NCI-H1417 (cell line): ENCODE measurements at regions not wholly inside any gene's neighbourhood (a gene's known extent, or its start where the extent isn't known, plus 50 kb on each side); places are given as distances from the start of the nearest gene placed in this dataset.
"Not testable (repeated sequence)": the region's sequence is repeated elsewhere in the genome, so short reads cannot be mapped to it uniquely, and the experiment has no call there.

Experiments used
- DNase-seq, 3 experiments: peaks; one replicate each; lab custom pipeline; 2025; lab: John Stamatoyannopoulos, UW

GRCh38 chr5:162209005-162209605 lies 141.5 kb downstream of the GABRG2 start:
- peak; percentile 20 to 64 (median 31) for DNase-seq

- DNase-seq, result no peak
Observed at GRCh38 chr5:162214551-162214950, 147.0 kb downstream of the GABRG2 start.

GRCh38 chr5:162217037-162217436 lies 149.5 kb downstream of the GABRG2 start:
- DNase-seq, result no peak

- DNase-seq, result no peak
Observed at GRCh38 chr5:162221910-162222309, 154.3 kb downstream of the GABRG2 start.

- DNase-seq, result no peak
Observed at GRCh38 chr5:162227075-162227474, 159.5 kb downstream of the GABRG2 start.

- no peak for DNase-seq
Observed at GRCh38 chr5:162230348-162230747, 162.8 kb downstream of the GABRG2 start.

GRCh38 chr5:162231522-162231921 lies 163.9 kb downstream of the GABRG2 start:
- no peak for DNase-seq

- DNase-seq, result no peak
Observed at GRCh38 chr5:162240734-162241133, 173.2 kb downstream of the GABRG2 start.

GRCh38 chr5:162242416-162242815 lies 174.8 kb downstream of the GABRG2 start:
- DNase-seq, result no peak

GRCh38 chr5:162243651-162244050 lies 176.1 kb downstream of the GABRG2 start:
- DNase-seq, result no peak

GRCh38 chr5:162248107-162248713 lies 180.6 kb downstream of the GABRG2 start:
- no peak for DNase-seq

GRCh38 chr5:162256711-162257110 lies 189.1 kb downstream of the GABRG2 start:
- DNase-seq, result no peak

GRCh38 chr5:162268694-162269481 lies 201.3 kb downstream of the GABRG2 start:
- DNase-seq, result no peak

- no peak for DNase-seq
Observed at GRCh38 chr5:162272417-162272816, 204.8 kb downstream of the GABRG2 start.

GRCh38 chr5:162274679-162275078 lies 207.1 kb downstream of the GABRG2 start:
- no peak for DNase-seq

GRCh38 chr5:162275387-162275786 lies 207.8 kb downstream of the GABRG2 start:
- not testable (repeated sequence) for DNase-seq

GRCh38 chr5:162282191-162282590 lies 214.6 kb downstream of the GABRG2 start:
- no peak for DNase-seq

- DNase-seq, result no peak
Observed at GRCh38 chr5:162283609-162284008, 216.0 kb downstream of the GABRG2 start.

- DNase-seq, result no peak
Observed at GRCh38 chr5:162288647-162289296, 221.2 kb downstream of the GABRG2 start.

- DNase-seq, result no peak
Observed at GRCh38 chr5:162289489-162289888, 221.9 kb downstream of the GABRG2 start.

- no peak for DNase-seq
Observed at GRCh38 chr5:162299793-162300192, 232.2 kb downstream of the GABRG2 start.

GRCh38 chr5:162301356-162301755 lies 233.8 kb downstream of the GABRG2 start:
- no peak for DNase-seq

- peak in 1 of 3 experiments; percentile 55 for DNase-seq
Observed at GRCh38 chr5:162323466-162323865, 255.9 kb downstream of the GABRG2 start.
